IMR-90 (cell line): ENCODE measurements at regions not wholly inside any gene's neighbourhood (a gene's known extent, or its start where the extent isn't known, plus 50 kb on each side); places are given as distances from the start of the nearest gene placed in this dataset.

Experiments used
- ATAC-seq: fragments of 200-7000 bp; cut with Tn5 transposase; 2 replicates; pipeline ENCODE4 v1.9.1; 2020; ENCODE audit warnings: low read depth, mild to moderate bottlenecking, moderate library complexity
- BruUV-seq: library from RNA; stranded (reverse); fragments of 400-500 nt; replicated peaks from 2 replicates; lab custom pipeline; 2021; lab: Mats Ljungman, UMichigan
- CTCF ChIA-PET: fragments of 300-600 bp; formaldehyde crosslinking; extraction: SDS; loops from one replicate; lab custom pipeline; 2021; ENCODE audit warnings: antibody characterized with exemption; lab: Yijun Ruan, JAX
- POLR2A ChIA-PET: fragments of 300-600 bp; sonication (Branson Sonifier 250); formaldehyde crosslinking; loops from one replicate; lab custom pipeline; 2022; ENCODE audit warnings: antibody characterized with exemption; ENCODE audit not compliant: unreplicated experiment; lab: Charles Lee
- DNase-seq: peaks from one replicate; pipeline ENCODE4 v3.0.0; 2013
- H2AFZ ChIP-seq: replicated peaks from 2 replicates; pipeline ENCODE3; 2013; ENCODE audit warnings: low read length, mild to moderate bottlenecking; ENCODE audit not compliant: poor library complexity
- H2AK5ac ChIP-seq: 2 replicates; pipeline ENCODE4 v1.6.1; 2013; ENCODE audit warnings: low read depth, low read length, inconsistent platforms
- H2AK9ac ChIP-seq: replicated peaks from 2 replicates; pipeline ENCODE3; 2013; ENCODE audit warnings: mild to moderate bottlenecking, low read depth, low read length, moderate library complexity; ENCODE audit not compliant: poor library complexity
- H2BK120ac ChIP-seq: 2 replicates; pipeline ENCODE4 v1.6.1; 2013; ENCODE audit warnings: low read depth, low read length, inconsistent platforms
- H2BK15ac ChIP-seq: 3 replicates; pipeline ENCODE4 v1.6.1; 2013; ENCODE audit warnings: low read depth, low read length, inconsistent platforms
- H2BK20ac ChIP-seq: 2 replicates; pipeline ENCODE4 v1.6.1; 2013; ENCODE audit warnings: low read depth, mild to moderate bottlenecking, inconsistent platforms, low read length, moderate library complexity
- H2BK5ac ChIP-seq: 2 replicates; pipeline ENCODE4 v1.6.1; 2013; ENCODE audit warnings: mild to moderate bottlenecking, low read depth, low read length, inconsistent platforms; ENCODE audit not compliant: poor library complexity, severe bottlenecking
- H3K14ac ChIP-seq: replicated peaks from 2 replicates; pipeline ENCODE4 v1.6.1; 2013; ENCODE audit warnings: low read depth, low read length, inconsistent platforms
- H3K18ac ChIP-seq: 2 replicates; pipeline ENCODE4 v1.6.1; 2013; ENCODE audit warnings: low read depth, low read length, control low read depth
- H3K23ac ChIP-seq: 2 replicates; pipeline ENCODE4 v1.6.1; 2013; ENCODE audit warnings: low read depth, low read length, inconsistent platforms
- H3K27ac ChIP-seq: 2 replicates; pipeline ENCODE4 v1.5.1; 2013; ENCODE audit warnings: mild to moderate bottlenecking, control low read depth, low read length; ENCODE audit not compliant: insufficient read depth
- H3K27me3 ChIP-seq: 2 replicates; pipeline ENCODE4 v1.6.1; 2013; ENCODE audit warnings: low read length; ENCODE audit not compliant: control insufficient read depth, insufficient read depth
- H3K36me3 ChIP-seq: 2 replicates; pipeline ENCODE4 v1.6.1; 2013; ENCODE audit warnings: low read length, mixed read lengths; ENCODE audit not compliant: control insufficient read depth, insufficient read depth
- H3K4ac ChIP-seq: 2 replicates; pipeline ENCODE4 v1.6.1; 2013; ENCODE audit warnings: low read depth, low read length, inconsistent platforms
- H3K4me1 ChIP-seq: 2 replicates; pipeline ENCODE4 v1.6.1; 2013; ENCODE audit warnings: low read length, mixed read lengths; ENCODE audit not compliant: control insufficient read depth, insufficient read depth
- H3K4me2 ChIP-seq: 2 replicates; pipeline ENCODE4 v1.6.1; 2013; ENCODE audit warnings: low read depth, mild to moderate bottlenecking, control low read depth, low read length, moderate library complexity
- H3K4me3 ChIP-seq: 2 replicates; pipeline ENCODE4 v1.5.1; 2013; ENCODE audit warnings: low read depth, mild to moderate bottlenecking, control low read depth, low read length, moderate library complexity; ENCODE audit not compliant: insufficient read depth
- H3K56ac ChIP-seq: 2 replicates; pipeline ENCODE4 v1.6.1; 2013; ENCODE audit warnings: low read length, inconsistent platforms; ENCODE audit not compliant: insufficient read depth; ENCODE audit errors: extremely low read depth
- H3K79me1 ChIP-seq, 2 experiments: 2 replicates each; pipeline ENCODE4 v1.6.1; 2013; ENCODE audit warnings: low read length in 2 of 2, inconsistent platforms in 1 of 2, low read depth in 1 of 2
- H3K9ac ChIP-seq: 2 replicates; pipeline ENCODE4 v1.6.1; 2013; ENCODE audit warnings: low read depth, low read length, control low read depth
- H3K9me1 ChIP-seq: 2 replicates; pipeline ENCODE4 v1.6.1; 2013; ENCODE audit warnings: low read length, inconsistent platforms; ENCODE audit not compliant: insufficient read depth
- H3K9me3 ChIP-seq: 2 replicates; pipeline ENCODE4 v1.6.1; 2013; ENCODE audit warnings: low read length; ENCODE audit not compliant: control insufficient read depth, insufficient read depth
- H4K20me1 ChIP-seq: 2 replicates; pipeline ENCODE4 v1.6.1; 2013; ENCODE audit warnings: low read length, inconsistent platforms; ENCODE audit not compliant: insufficient read depth
- H4K5ac ChIP-seq: 2 replicates; pipeline ENCODE4 v1.6.1; 2013; ENCODE audit warnings: mild to moderate bottlenecking, low read depth, low read length, control low read depth
- H4K8ac ChIP-seq, 2 experiments: 2 replicates each; pipeline ENCODE4 v1.6.1; 2013; ENCODE audit warnings: low read depth in 2 of 2, low read length in 2 of 2, control low read depth in 1 of 2, inconsistent platforms in 1 of 2
- H4K91ac ChIP-seq: 2 replicates; pipeline ENCODE4 v1.6.1; 2013; ENCODE audit warnings: low read depth, low read length, inconsistent platforms; ENCODE audit not compliant: insufficient read depth
- RFX5 ChIP-seq: IDR thresholded peaks from 2 replicates; pipeline ENCODE4 v1.8.0; 2012; ENCODE audit warnings: low read depth, mild to moderate bottlenecking, low read length, moderate library complexity
- SMC3 ChIP-seq: fragments of 150-350 bp; IDR thresholded peaks from 2 replicates; pipeline ENCODE4 v1.6.1; 2016; ENCODE audit warnings: low read depth, mild to moderate bottlenecking, antibody characterized with exemption, low read length, moderate library complexity
- WGBS, 2 experiments: methylation state at CpG; one replicate each; pipeline versions ENCODE4 v1.1.5 to v1.1.7; 2013; ENCODE audit warnings: missing lambda C conversion rate in 2 of 2; ENCODE audit not compliant: insufficient read length in 1 of 2; ENCODE audit errors: extremely low coverage in 2 of 2; 5-methylcytosine and 5-hydroxymethylcytosine counted together
- dilution Hi-C: fragments of 300-500 bp; cut with HindIII; formaldehyde crosslinking; loops from one replicate; pipeline ENCODE4 v1.14.3; 2018; ENCODE audit warnings: low sequenced_read_pairs; ENCODE audit not compliant: unreplicated experiment
- in situ Hi-C: fragments of 300-500 bp; cut with MboI; formaldehyde crosslinking; loops from 3 replicates; pipeline ENCODE4 v1.14.3; 2019; ENCODE audit warnings: low sequenced_read_pairs, inconsistent platforms, mixed read lengths
- intact Hi-C: fragments of 100-400 bp; cut with micrococcal nuclease; formaldehyde crosslinking; loops from 2 replicates; pipeline ENCODE4 v1.10.0; 2022

GRCh38 chr11:116613206-116613875 lies 159.4 kb downstream of the BUD13 start:
- H3K14ac ChIP-seq: no peak overlapping the region
- H3K27me3 ChIP-seq: no peaks in the 10 kb centered on the region; the same call in none of the 2 replicates
- no peak overlapping the region for H3K4me3 ChIP-seq
- H2BK15ac ChIP-seq: no peak overlapping the region
- DNase-seq: no peak
- H2AK9ac ChIP-seq: no peak overlapping the region
- H3K9me3 ChIP-seq: no peaks in the 10 kb centered on the region
- intact Hi-C loops (no loop called here), in situ Hi-C loops (no loop called here), dilution Hi-C loops (no loop called here)
- H3K4ac ChIP-seq: no peak overlapping the region
- CTCF ChIA-PET: no interaction called here
- H2AK5ac ChIP-seq: no peak overlapping the region
- H3K36me3 ChIP-seq: no peaks in the 10 kb centered on the region
- no peak overlapping the region for H3K56ac ChIP-seq
- no peak overlapping the region for H2BK5ac ChIP-seq
- POLR2A ChIA-PET: no interaction called here
- WGBS, 2 experiments: 60% methylated on average over 15 of the region's 27 CpGs; no CpG with 5 or more reads in 1 of the 2 experiments
- H2AFZ ChIP-seq: no peak overlapping the region
- no peaks in the 10 kb centered on the region for H4K20me1 ChIP-seq
- no TSS peak for BruUV-seq
- H4K5ac ChIP-seq: no peak overlapping the region
- H4K91ac ChIP-seq: no peak overlapping the region
- no peak overlapping the region for H2BK120ac ChIP-seq
- H3K27ac ChIP-seq: no peak overlapping the region
- H3K4me1 ChIP-seq: no peaks in the 10 kb centered on the region
- H3K9me1 ChIP-seq: no peaks in the 10 kb centered on the region
- no peak overlapping the region for H3K23ac ChIP-seq
- TF ChIP-seq RFX5: no peak
- no peak for TF ChIP-seq SMC3
- H4K8ac ChIP-seq: no peak overlapping the region
- no peak overlapping the region for H3K4me2 ChIP-seq
- no peak overlapping the region for H3K9ac ChIP-seq
- ATAC-seq: no peak
- no peaks in the 10 kb centered on the region for H3K79me1 ChIP-seq
- no peak overlapping the region for H2BK20ac ChIP-seq
- H3K18ac ChIP-seq: no peak overlapping the region
